CD14-positive monocyte (primary cell): ENCODE measurements at regions not wholly inside any gene's neighbourhood (a gene's known extent, or its start where the extent isn't known, plus 50 kb on each side); places are given as distances from the start of the nearest gene placed in this dataset.

Experiments used
- DNase-seq, 3 donors: peaks; one replicate each; pipeline ENCODE4 v3.0.0-alpha.2; 2011 to 2022
- H2AFZ ChIP-seq: 2 replicates; pipeline ENCODE4 v1.6.0; 2012; ENCODE audit warnings: mild to moderate bottlenecking, low read depth, low read length, inconsistent platforms; ENCODE audit not compliant: insufficient read depth, poor library complexity, severe bottlenecking
- H3K27ac ChIP-seq, 2 donors: 1 replicate in 1 of 2; 2 replicates in 1 of 2; pipeline ENCODE4 v1.5.1; 2012 to 2013; ENCODE audit warnings: low read length in 2 of 2, control low read depth in 1 of 2, inconsistent platforms in 1 of 2, low read depth in 1 of 2, mild to moderate bottlenecking in 1 of 2
- H3K27me3 ChIP-seq, 2 donors: one replicate each; pipeline versions ENCODE4 v1.6.0 to v1.6.1; 2011 to 2013; ENCODE audit warnings: low read length in 2 of 2; ENCODE audit not compliant: control insufficient read depth in 2 of 2, insufficient read depth in 2 of 2
- H3K36me3 ChIP-seq, 2 donors: replicated peaks in 1 of 2; 1 replicate in 1 of 2; 2 replicates in 1 of 2; pipeline versions ENCODE4 v1.5.1 to v1.6.1; 2012 to 2013; ENCODE audit warnings: low read length in 2 of 2, control low read depth in 1 of 2, inconsistent platforms in 1 of 2, mild to moderate bottlenecking in 1 of 2; ENCODE audit not compliant: insufficient read depth in 2 of 2, control insufficient read depth in 1 of 2
- H3K4me1 ChIP-seq, 2 donors: 1 replicate in 1 of 2; 2 replicates in 1 of 2; pipeline versions ENCODE4 v1.5.1 to v1.6.1; 2012 to 2013; ENCODE audit warnings: low read length in 2 of 2, control low read depth in 1 of 2, inconsistent platforms in 1 of 2, mild to moderate bottlenecking in 1 of 2, moderate library complexity in 1 of 2; ENCODE audit not compliant: insufficient read depth in 2 of 2, control insufficient read depth in 1 of 2
- H3K4me2 ChIP-seq: replicated peaks from 2 replicates; pipeline ENCODE3; 2012; ENCODE audit warnings: low read length, moderate library complexity, mild to moderate bottlenecking; ENCODE audit not compliant: poor library complexity, severe bottlenecking; ENCODE audit errors: extremely low read depth
- H3K4me3 ChIP-seq, 3 experiments: fragments of 200-600 bp in 1 of 3; sonication (generic) in 1 of 3; replicated peaks in 1 of 3; 1 replicate in 2 of 3; 2 replicates in 1 of 3; pipeline ENCODE4 v1.5.1; 2011 to 2013; ENCODE audit warnings: low read length in 3 of 3, mild to moderate bottlenecking in 3 of 3, control low read depth in 2 of 3, low read depth in 2 of 3, inconsistent platforms in 1 of 3, moderate library complexity in 1 of 3
- H3K79me2 ChIP-seq: 2 replicates; pipeline ENCODE4 v1.6.0; 2012; ENCODE audit warnings: mild to moderate bottlenecking, control low read depth, inconsistent platforms, low read length, moderate library complexity; ENCODE audit not compliant: insufficient read depth
- H3K9ac ChIP-seq: 2 replicates; pipeline ENCODE4 v1.6.0; 2017; ENCODE audit warnings: low read length, mild to moderate bottlenecking; ENCODE audit not compliant: insufficient read depth, poor library complexity, severe bottlenecking
- H3K9me3 ChIP-seq, 2 donors: replicated peaks in 1 of 2; 1 replicate in 1 of 2; 2 replicates in 1 of 2; pipeline versions ENCODE4 v1.5.1 to v1.6.1; 2012 to 2013; ENCODE audit warnings: low read length in 2 of 2, control low read depth in 1 of 2; ENCODE audit not compliant: control insufficient read depth in 1 of 2, insufficient read depth in 1 of 2
- H4K20me1 ChIP-seq: 2 replicates; pipeline ENCODE4 v1.6.0; 2012; ENCODE audit warnings: mild to moderate bottlenecking, low read length, control low read depth, moderate library complexity; ENCODE audit not compliant: insufficient read depth
- H3K27ac Mint-ChIP-seq, 7 donors: one replicate each; pipeline ENCODE4 v1.8.0; 2020; ENCODE audit warnings: mild to moderate bottlenecking in 7 of 7, mixed read lengths in 7 of 7, moderate library complexity in 6 of 7, inconsistent platforms in 2 of 7
- H3K27me3 Mint-ChIP-seq, 3 donors: one replicate each; pipeline ENCODE4 v1.8.0; 2021 to 2022; ENCODE audit warnings: low read depth in 3 of 3, mild to moderate bottlenecking in 3 of 3, mixed read lengths in 3 of 3, moderate library complexity in 3 of 3, inconsistent platforms in 1 of 3
- H3K36me3 Mint-ChIP-seq, 2 donors: one replicate each; pipeline ENCODE4 v1.8.0; 2020; ENCODE audit warnings: mixed read lengths in 2 of 2, inconsistent platforms in 1 of 2, mild to moderate bottlenecking in 1 of 2
- H3K4me1 Mint-ChIP-seq: one replicate; pipeline ENCODE4 v1.8.0; 2020; ENCODE audit warnings: mild to moderate bottlenecking, mixed read lengths
- H3K4me3 Mint-ChIP-seq, 2 donors: one replicate each; pipeline ENCODE4 v1.8.0; 2020; ENCODE audit warnings: mild to moderate bottlenecking in 2 of 2, mixed read lengths in 2 of 2, moderate library complexity in 1 of 2
- H3K9me3 Mint-ChIP-seq, 7 donors: one replicate each; pipeline ENCODE4 v1.8.0; 2020 to 2022; ENCODE audit warnings: mixed read lengths in 7 of 7, mild to moderate bottlenecking in 6 of 7, moderate library complexity in 6 of 7, inconsistent platforms in 2 of 7
- CTCF ChIP-seq: fragments of 200-600 bp; IDR thresholded peaks from one replicate; pipeline ENCODE4 v1.8.0; 2022; ENCODE audit warnings: antibody characterized with exemption, mild to moderate bottlenecking
- WGBS: methylation state at CpG from one replicate; pipeline ENCODE4 v1.1.5; 2013; ENCODE audit warnings: missing lambda C conversion rate; ENCODE audit not compliant: insufficient coverage; 5-methylcytosine and 5-hydroxymethylcytosine counted together
- intact Hi-C, 2 donors: fragments of 100-400 bp; cut with micrococcal nuclease; formaldehyde crosslinking; loops; one replicate each; pipeline versions ENCODE4 v1.15.0 to v1.15.1; 2023

DNA sequence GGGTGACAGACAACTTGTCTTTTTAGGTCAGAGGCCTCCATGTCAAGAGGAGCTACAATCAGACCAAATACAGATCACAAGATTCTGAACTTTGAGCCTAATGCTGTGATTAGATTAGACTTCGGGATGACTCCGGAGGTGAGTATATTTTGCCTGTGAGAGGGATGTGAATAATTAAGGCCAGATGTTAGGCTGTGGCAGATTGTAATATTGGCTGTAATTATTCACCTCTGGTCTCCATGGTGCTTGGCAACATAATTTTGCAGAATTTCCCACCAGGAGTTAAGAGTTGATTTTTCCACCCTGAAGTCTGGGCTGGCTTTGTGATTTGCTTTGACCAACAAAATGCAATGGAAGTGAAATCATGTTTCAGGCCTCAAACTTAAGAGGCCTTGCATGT lies 108.2 kb upstream of the CWC22 start:
- Mint-ChIP-seq H3K4me3 (no peak overlapping the region), H3K27me3 (peaks cover 1 to 3% (median 2%) of the 10 kb centered on the region in 3 donors), H3K36me3 (no peaks in the 10 kb centered on the region), H3K9me3 (no peaks in the 10 kb centered on the region), H3K27ac (no peak overlapping the region), H3K4me1 (no peaks in the 10 kb centered on the region)
- H3K36me3 ChIP-seq: no peaks in the 10 kb centered on the region
- H3K4me1 ChIP-seq: no peaks in the 10 kb centered on the region
- H3K27ac ChIP-seq: no peak overlapping the region
- H3K27me3 ChIP-seq: no peaks in the 10 kb centered on the region
- H3K79me2 ChIP-seq: no peaks in the 10 kb centered on the region
- no peak overlapping the region for H3K4me3 ChIP-seq
- H3K4me2 ChIP-seq: no peak overlapping the region
- intact Hi-C loops: no loop called here
- no peaks in the 10 kb centered on the region for H3K9me3 ChIP-seq
- no peak overlapping the region for H2AFZ ChIP-seq
- no peaks in the 10 kb centered on the region for H4K20me1 ChIP-seq
- no peak for DNase-seq
- no peak overlapping the region for H3K9ac ChIP-seq
- no peak for TF ChIP-seq CTCF
- no CpG with 5 or more reads among the region's 2 CpGs for WGBS

GRCh38 chr2:180111901-180112300 lies 104.8 kb upstream of the CWC22 start:
- Histone ChIP-seq H3K27ac (no peak overlapping the region), H3K4me2 (no peak overlapping the region), H3K36me3 (no peaks in the 10 kb centered on the region), H3K79me2 (no peaks in the 10 kb centered on the region), H4K20me1 (no peaks in the 10 kb centered on the region), H3K9me3 (no peaks in the 10 kb centered on the region), H3K9ac (no peak overlapping the region), H3K4me3 (no peak overlapping the region), H2AFZ (no peak overlapping the region), H3K27me3 (no peaks in the 10 kb centered on the region), H3K4me1 (no peaks in the 10 kb centered on the region)
- no peak overlapping the region for H3K4me3 Mint-ChIP-seq
- no peak overlapping the region for H3K27ac Mint-ChIP-seq
- no peaks in the 10 kb centered on the region for H3K4me1 Mint-ChIP-seq
- DNase-seq: no peak
- WGBS: no CpG with 5 or more reads among the region's 1 CpG
- H3K9me3 Mint-ChIP-seq: peaks cover 0 to 3% (median 0%) of the 10 kb centered on the region in 7 donors
- H3K27me3 Mint-ChIP-seq: peaks cover 3 to 5% (median 3%) of the 10 kb centered on the region in 3 donors
- no peak for TF ChIP-seq CTCF
- intact Hi-C loops: no loop called here
- H3K36me3 Mint-ChIP-seq: no peaks in the 10 kb centered on the region
